ENCODE measurements at regions not wholly inside any gene's neighbourhood (a gene's known extent, or its start where the extent isn't known, plus 50 kb on each side); places are given as distances from the start of the nearest gene placed in this dataset.
A peak's percentile ranks its signal among the peaks of the same experiment; 100 is the strongest.

- no peak for DNase-seq
Observed at GRCh38 chr6:127015858-127016257, 102.6 kb upstream of the RSPO3 start.

- no peak for DNase-seq
Observed at GRCh38 chr6:127019828-127020227, 98.6 kb upstream of the RSPO3 start.

DNA sequence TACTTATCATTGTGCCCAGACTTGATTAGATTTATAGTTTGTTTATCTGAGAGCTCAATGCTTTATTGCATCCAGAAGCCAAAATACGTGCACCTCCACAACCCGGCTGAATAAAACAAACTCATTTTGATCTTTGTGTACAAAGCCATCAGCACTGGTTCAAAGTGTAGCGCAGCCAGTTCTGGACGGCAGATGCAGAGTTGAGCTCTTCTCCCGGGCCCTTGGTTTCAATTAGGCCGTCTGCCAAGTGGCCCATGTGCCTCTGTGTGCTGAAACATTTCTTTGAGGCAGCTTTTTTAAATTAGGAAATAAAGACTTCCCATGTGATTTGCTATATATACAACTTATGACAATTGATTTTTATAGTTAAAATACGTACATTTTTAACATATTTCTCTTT, 96.2 kb upstream of the RSPO3 start:
- DNase-seq: peak; percentile 13

GRCh38 chr6:127023001-127023778, 95.3 kb upstream of the RSPO3 start:
- DNase-seq: no peak

- peak; percentile 17 for DNase-seq
Observed at GRCh38 chr6:127026247-127026646, 92.2 kb upstream of the RSPO3 start.

DNA sequence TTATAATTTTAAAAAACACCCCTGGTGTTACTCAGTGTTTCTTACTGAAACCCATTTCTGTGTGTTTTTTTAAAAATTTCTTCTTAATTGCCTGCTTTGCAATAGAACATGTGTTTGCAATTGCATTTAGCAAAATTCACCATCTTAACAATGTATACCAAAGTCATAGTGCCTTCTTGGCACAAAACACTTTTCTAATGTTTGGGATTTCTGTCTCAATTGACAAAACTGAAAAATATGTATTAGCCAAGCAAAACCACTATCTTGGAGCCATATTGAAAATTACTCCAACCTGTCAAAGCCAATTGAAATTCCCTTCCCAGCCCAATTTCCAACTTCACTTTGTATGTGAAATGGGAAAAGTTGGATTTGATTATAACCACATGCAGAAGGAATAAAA, 88.4 kb upstream of the RSPO3 start:
- DNase-seq: no peak

- DNase-seq: no peak
Observed at GRCh38 chr6:127030836-127031235, 87.6 kb upstream of the RSPO3 start.

GRCh38 chr6:127031511-127031910, 87.0 kb upstream of the RSPO3 start:
- DNase-seq: no peak

- DNase-seq: no peak
Observed at GRCh38 chr6:127032971-127033370, 85.5 kb upstream of the RSPO3 start.

GRCh38 chr6:127051571-127052260, 66.8 kb upstream of the RSPO3 start:
- DNase-seq: peak; percentile 88

DNA sequence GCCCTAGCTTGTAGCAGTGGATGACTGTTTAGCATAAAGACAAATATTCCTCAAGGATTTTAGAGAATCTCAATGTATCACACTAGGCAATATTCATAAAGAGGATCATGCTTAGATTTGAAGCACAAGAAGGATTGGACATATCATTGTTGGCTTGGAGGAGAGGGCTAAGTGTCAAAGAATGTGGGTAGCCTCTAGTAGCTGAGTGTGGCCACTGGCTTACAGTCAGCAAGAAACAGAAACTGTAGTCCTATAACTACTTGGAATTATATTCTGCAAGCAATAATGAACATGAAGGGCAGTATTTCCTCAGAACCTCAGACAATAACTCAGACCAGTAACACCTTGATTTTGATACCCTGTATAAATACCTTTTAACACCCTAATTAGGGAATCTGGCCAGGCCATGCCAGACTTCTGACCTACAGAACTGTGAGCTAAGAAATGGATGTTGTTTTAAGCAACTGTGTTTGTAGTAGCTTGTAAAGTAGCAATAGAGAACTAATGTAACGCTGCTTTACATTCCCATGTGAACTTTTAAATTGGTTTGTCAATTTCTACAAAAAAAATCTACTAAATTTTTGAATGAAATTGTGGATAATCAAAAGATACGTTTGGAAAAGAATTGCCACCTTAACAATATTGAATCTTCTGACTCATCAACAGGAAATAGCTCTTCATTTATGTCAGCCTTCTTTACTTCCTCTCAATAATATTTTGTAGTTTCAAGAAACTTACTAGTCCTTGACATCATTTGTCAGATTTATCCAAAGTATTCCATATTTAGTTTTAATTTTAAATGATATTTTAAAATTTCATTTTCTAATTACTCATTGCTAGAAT, 65.2 kb upstream of the RSPO3 start:
- DNase-seq: peak; percentile 63

DNA sequence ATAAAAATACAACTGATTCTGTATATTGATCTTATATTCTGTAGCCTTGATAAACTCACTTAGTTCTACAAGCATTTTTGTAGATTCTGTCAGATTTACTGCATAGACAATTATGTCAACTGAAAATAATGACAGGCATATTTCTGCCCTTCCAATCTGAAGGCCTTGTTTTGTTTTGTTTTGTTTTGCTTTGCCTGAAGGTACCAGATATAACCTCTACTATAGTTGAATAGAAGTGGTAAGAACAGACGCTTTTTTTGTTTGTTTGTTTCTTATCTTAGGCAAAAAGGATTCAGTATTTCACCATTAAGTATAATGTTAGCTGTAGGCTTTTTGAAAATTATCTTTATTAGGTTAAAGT, 64.6 kb upstream of the RSPO3 start:
- no peak for DNase-seq

DNA sequence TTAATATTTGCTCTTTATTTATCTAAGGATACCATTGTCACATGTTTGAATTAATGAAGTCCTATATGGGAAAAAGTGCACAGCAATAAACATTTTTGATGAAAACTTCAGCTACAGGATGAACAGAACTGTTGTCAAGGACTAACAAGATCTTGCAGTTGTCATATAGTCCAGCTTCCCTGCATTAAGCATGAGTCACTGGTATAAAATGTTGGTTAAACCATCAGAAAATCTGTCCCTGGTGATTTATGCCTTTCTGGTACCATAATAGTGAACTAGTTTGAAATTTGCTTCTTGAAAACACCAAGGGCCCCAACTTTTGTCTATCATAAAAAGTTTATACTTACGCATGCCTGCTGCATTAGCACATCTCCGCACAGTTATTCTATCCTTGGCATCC, 60.4 kb upstream of the RSPO3 start:
- DNase-seq: peak; percentile 72

DNA sequence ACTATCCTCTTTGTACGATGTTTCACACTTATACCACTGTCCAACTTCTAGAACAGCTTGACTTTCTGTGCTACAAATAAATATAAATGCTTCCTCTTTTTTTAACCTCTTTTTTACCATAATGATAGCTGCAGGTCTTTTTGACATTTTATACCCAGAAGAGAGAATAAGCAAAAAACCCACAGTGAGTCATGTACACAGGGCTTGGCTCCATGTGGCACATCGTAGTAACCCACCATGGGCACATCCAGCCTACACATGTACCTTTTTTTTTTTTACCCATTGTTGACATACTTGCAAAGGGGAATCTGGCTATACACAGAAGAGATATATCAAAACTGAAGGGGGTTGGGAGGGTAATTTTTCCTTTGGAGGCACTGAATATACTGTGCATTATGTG, 59.5 kb upstream of the RSPO3 start:
- DNase-seq: no peak

Data from EL (cell line).